DMS153 treated with DMSO at 0.1 percent for 48 hours (cell line): ENCODE measurements at regions not wholly inside any gene's neighbourhood (a gene's known extent, or its start where the extent isn't known, plus 50 kb on each side); places are given as distances from the start of the nearest gene placed in this dataset.

Experiments
- DNase-seq: peaks from one replicate; lab custom pipeline; 2025; ENCODE audit not compliant: unreplicated experiment; lab: John Stamatoyannopoulos, UW

DNA sequence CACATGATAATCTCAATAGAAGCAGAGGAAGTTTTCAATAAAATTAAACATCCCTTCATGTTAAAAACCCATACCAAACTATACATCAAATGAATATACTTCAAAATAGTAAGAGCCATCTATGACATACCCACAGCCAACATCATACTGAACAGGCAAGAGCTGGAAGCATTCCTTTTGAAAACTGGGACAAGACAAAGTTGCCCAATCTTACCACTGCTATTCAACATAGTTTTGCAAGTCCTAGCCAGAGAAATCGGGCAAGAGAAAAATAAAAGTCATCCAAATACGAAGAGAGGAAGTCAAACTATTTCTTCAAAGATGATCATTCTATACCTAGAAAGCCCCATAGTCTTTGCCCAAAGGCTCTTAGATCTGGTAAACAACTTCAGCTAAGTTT is 454.7 kb upstream of the PRICKLE1 start:
- no peak for DNase-seq

DNA sequence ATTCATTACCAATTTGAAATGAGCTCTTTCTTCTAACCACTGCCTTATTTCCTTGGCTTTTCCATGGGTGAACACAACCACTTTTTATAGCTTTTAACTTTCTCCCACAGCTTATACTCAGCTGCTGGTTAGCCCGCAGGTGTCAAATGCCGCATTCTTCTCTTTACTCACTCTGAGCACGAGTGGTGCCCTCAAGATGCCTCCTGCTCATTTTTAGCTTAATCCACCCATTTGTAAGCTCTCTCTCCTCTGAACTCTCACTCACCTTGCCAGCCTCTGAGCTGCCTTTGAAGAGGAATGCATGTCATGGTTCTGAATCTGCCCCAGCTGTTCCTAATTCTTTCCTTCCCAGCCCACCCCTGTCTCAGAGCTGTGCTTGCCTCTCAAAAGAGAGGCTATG is 449.4 kb upstream of the PRICKLE1 start:
- no peak for DNase-seq

DNA sequence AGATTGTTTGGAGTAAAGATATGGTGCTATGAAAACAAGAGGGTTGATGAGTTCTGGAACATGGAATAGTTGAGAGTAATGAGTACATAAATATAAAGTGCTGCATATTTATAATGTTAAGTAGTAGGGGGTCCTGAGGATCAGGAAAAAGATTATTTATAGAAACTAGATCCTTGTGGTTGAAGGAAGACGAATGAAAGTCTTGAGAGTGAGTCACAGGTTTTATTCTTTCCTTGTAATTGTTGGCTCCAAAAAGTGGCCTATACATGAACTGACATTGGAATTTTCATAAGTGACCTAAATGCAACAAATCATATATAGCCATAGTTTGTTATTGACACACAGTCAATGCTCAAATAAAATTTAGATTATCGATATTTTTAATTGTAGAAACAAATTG is 440.4 kb upstream of the PRICKLE1 start:
- no peak for DNase-seq

DNA sequence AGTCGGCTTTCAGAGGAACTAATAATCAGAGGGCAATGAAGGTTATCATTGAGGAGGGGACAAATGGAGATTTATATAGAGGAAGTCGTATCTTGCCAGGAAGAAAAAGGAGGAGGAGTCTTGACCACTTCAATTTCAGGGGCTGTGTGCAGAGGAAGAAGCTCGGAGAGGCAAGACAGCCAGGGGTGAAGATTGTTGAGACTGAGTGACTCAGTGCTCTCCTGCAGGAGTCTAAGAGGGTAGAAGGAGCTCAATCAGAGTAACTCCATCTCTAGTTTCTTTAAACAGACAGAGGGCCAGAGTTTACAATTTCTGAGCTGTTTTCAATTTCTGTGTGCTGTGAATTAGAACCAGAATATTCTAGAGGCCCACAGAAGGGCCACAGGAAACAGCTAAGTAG is 439.3 kb upstream of the PRICKLE1 start:
- no peak for DNase-seq

DNA sequence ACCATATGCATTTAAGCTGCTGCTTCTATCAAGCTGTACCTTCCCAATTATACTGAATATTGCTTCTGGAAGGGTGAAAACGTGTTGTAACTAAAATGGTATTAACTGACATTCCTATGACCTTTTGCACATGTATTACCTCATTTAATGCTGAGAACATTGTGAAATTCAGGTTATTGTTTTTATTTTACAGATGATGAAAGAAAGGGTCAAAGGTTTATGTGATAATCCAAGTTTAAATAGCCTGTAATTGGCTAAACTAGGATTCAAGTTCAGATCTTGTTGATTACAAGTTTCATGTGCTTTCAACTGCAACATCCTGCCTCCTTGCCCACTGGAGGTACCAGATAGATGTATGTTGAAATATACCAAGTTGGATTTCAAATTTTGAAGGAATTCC is 433.3 kb upstream of the PRICKLE1 start:
- no peak for DNase-seq

DNA sequence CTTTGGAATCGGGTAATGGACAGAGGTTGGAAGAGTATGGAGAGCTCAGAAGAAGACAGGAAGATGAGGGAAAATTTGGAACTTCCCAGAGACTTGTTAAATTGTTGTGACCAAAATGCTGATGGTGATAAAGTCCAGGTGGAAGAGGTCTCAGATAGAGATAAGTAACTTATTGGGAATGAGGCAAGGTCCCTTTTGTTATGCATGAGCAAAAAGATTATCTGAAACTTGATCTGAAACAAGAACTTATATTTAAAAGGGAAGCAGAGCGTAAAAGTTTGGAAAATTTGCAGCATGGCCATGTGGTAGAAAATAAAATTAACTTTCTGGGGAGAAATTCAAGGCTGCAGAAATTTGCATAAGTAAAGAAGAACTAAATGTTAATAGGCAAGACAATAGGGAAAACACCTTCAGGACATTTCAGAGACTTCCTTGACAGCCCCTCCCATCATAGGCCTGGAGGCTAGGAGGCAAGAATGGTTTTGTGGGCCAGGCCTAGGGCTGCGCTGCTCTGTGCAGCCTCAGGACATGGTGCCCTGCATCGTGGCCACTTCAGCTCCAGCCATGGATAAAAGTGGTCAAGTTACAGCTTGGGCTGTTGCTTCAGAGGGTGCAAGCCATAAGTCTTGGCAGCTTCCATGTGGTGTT is 425.7 kb upstream of the PRICKLE1 start:
- no peak for DNase-seq

DNA sequence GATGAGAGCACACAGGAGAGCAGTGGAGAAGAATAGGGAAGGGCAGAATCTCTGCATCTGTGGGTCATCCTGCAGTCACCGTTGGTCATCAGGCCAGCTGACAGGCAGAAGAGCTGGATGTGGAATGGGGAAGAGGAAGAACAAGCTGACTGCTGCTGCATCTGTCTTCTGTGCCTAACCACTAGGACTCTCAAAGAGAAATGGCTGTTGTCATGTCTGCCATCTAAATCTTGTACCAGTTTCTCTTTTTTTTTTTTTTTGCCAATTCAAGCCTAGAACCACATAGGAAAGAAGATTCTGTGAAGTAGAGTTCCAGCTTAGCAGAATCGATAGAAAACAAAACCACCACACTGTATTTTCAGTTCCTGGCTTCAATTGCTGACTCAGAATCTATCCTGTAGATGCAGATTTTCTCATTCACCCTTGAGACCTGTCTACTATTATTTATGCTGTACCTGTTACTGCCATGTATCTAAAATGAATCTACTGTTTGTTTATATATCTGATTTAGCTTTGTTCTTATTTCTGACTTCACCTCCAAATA is 421.9 kb upstream of the PRICKLE1 start:
- DNase-seq = no peak

DNA sequence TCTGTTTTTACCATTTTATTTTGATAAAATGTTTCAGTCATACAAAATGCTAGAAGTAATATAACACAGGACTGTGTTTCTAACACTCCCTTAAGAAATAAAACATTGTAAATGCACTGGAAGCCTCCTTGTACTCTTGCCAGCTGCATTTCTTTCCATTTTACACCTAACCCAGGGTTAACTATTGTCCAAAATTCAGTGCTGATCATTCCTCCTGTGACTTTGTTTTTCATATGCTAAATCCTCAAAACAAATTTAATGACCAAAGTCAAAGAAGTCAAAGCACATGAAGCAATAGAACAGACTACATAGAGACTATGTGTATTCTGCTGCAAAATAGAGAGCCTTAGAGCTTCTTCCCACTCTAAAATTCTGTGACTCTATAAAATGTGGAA is 420.3 kb upstream of the PRICKLE1 start:
- no peak for DNase-seq

DNA sequence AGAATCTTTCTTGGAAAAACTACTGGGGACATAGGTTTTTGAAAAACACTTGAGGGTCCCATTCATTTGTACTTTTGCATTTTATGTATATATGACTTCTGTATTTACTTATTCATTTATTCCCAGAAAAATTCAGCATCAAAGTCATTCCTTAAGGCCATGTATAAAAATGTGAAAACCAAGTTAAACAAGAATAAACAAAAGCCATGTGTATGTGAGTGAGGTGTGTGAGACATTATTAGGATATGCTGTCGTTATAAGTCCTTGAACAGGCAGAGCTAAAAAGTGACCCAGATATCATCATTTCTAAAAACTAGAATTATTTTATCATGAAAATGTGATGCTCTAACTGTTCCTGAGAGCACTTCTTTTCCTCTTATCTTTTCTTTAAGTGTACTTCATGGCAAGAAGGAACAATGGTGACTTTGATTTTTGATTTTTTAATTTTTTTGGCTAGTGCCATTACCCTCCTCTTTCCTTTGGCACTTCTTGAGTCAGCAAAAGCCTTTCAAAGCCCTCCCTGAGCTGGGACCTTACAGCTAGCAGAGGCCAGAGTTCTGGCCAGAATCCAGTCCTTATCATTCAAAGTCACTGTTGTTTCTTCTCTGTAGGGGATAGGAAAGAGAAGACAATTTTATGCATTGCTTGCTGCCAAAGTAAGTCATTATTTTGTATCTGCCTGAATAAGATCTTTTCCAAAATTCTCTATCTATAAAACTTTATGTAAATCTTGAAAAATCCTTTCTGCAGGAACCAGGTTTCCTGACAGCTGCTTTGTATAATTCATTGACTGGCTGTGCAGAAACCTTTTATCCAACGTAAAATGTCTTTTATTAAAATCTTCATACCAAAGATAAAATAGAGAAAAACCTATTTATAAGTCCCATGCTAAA is 419.7 kb upstream of the PRICKLE1 start:
- DNase-seq = no peak

DNA sequence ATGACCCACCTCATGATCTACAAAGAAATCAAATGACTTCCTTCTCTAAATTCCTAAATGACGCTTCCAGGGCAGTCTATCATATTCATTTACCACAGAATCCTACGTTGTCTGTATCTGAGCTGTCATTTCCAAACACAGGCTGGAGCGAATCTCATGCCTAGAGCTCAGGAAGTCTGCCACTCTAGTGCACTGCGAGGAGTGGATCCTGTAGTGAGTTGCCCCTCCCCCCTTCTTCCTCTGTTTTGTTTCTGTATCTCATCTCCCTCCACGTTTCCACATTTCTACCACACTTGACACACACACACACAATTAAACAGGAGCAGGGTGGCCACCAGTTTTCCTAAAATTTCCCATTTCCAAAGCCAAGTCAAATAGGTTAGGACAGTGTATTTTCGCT is 415.4 kb upstream of the PRICKLE1 start:
- DNase-seq = no peak

DNA sequence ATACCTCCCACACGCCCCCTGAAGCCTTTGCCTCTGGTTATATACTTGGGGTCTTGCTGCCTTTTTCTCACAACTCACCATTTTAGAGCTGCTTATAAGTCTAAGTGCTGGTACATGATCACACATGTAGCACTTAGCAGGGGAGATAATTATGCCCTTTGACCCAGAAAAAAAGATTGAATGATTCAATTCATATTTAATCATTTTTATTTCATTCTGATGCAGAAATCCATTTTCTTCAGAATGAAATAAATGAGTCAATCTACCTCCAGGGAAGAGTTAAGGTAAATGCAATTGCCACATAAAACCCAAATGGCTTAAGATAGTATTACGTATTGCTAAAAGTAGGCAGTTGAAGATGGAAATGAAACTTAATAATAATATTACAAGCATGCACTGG is 414.6 kb upstream of the PRICKLE1 start:
- DNase-seq = no peak

DNA sequence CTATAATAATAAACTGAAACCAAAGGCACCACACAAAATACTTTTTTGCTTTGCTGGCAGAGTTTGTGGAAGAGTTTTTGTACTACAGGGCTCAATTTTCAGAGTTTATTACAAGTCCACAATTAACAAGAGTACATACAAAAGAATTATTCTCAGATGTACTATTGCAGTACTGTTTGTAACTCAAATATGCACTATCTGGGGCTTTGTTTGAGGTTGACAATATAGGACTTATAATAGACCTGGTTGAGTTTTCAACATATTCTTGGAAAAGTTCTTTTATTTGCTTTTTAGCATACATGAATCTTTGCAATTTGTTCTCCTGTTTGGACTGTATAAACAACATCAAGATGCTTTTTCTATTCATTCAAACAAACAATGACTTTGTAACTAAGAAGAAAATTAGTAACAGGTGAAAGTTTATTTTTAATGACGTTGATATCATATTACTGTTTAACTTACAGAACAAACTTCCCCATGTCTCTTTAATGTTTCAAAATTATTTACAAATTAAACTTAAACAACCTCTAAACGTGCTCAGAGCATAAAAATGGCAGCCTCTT is 407.4 kb upstream of the PRICKLE1 start:
- DNase-seq = no peak

DNA sequence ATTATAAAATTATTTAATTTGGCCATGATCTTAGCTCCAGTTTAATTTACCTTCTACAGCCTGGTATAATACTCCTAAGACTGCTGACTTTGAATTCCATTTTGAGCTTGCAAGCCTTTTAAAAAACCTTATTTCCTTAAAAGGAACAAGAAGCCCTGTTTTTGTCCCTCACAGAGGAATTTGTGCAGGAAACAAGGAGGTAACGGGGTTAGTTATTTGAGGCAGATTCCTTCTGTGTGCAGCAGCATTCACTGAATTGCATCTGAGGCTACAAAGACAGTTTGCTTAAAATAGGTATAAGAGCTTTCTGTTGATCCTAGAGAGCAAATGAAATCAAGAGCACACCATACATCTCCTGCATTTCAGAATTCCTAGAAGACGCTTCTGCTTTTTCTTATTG is 403.3 kb upstream of the PRICKLE1 start:
- no peak for DNase-seq

DNA sequence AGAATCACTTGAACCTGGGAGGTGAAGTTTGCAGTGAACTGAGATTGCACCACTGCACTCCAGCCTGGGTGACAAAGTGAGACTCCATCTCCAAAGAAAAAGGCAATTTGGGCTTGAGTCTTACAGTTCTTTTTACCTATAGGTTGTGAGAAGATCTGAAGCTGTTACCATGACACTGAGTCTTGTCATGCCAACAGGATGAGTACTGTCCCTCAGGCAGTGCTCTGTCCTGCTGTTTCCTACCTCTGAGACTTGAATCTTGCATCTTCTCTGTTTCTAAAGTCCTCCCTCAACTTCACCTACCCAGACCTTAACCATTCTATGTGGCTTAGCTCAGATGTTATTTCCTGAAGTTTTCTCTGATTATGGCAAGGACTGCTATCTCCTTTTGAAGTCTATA is 400.8 kb upstream of the PRICKLE1 start:
- no peak for DNase-seq

DNA sequence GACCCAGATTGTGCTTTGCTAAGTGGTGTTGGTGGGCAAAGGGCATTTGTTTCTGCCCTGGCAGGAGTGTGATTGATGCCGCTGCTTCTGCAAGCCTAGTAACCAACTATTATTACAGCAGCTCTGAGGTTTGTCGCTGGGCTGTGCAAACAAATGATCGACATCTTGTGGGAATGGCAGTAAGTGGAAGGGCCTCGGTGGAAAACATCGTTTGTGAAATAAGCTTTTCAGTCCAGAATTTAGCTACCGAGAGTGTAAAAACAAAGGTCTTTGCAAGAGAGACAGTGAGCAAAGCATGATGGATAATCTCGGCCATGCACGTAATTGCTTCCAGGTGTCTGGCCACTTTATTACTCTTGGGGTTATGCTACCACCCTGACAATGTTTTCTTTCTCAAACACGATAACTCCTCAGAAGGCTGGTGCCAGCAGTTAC is 397.7 kb upstream of the PRICKLE1 start:
- DNase-seq = no peak

DNA sequence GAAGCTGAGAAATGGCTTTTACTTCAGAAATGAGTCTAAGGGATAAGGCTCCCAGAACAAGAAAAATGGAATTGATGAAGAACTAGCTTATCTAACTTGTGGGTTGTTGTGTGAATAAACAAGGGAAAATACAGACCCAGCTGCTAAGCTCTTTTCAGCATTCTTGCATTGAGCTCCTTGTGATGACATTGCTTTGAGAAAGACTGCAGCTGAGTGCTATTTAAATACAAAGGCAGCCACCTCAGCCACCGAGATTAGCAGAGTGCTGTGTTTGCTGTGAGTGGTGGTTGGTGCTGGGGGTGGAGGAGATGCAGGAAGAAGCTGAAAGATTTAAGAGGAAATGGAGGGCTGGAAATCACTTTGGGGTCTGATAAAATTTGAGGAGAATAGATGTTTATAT is 396.0 kb upstream of the PRICKLE1 start:
- no peak for DNase-seq

DNA sequence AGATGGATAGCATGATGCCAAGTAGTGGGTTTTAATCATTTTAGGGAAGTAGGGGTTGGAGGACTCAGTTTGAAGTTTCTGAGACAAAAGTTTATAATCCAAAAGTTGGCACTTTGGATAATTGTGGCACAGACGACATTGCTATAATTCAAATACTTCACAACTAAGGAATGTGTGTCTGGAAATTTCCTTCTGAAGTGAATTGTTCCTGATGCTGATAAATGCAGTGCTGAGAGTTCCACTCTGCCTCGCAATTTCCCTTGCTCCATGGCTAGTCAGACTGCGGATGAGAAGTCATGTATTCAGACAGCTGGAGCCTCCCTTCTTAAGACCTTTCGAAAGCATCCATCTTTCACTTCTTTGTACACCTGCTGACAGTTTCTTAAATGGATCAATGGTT is 393.3 kb upstream of the PRICKLE1 start:
- no peak for DNase-seq

DNA sequence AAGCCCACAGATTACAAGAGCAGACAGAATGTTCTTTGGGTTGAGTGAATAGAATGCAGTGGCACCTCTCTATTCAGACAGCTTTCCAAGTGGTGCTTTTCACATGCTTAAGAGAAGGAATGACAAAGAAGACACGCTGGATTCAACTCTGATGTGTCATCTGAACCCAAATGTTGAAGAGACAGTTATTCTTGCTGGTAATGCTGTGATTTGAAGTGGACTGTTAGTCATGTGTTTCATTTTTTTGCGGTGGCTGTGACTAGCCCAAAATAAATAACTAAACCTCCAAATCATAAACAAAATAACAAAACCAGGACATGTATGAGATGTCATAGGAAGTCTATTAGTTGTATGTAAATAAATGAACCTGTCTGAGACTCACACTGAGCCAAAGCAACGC is 391.8 kb upstream of the PRICKLE1 start:
- no peak for DNase-seq

DNA sequence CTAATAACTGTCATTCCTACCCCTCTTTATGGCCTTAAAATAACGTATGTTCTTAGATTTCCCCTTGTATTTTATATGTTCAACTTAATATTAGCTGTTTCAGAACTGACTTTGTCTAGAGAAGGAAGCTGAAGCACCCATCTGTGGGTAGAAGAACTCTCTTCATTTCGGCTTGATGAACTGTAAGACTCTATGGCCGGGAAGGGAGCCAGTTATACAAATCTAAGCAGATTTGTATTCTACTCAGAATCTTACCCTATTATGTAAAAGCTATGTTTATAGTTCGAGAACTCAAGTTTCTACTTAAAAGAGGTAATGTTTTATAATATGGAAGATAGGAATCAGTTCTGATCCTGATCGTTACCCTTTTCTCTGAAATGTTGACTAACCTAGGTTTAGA is 390.9 kb upstream of the PRICKLE1 start:
- no peak for DNase-seq

DNA sequence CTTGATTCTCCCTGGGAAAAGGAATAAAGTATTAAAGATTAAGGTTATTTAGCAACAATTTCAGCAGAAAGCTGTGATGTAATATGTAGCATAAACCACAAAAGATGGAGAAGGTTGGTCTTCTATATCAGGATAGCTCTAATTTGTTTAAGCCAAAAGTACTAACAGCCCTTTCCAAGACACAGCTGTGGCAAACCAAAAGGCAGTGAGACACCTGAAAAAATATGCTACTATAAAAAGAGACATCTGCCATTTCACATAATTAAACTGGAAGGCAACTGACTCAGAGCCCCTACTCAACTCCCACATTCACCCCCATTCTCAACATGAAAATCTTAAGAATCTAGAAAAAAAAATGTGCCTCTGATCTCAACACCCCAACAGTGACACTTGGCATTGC is 390.2 kb upstream of the PRICKLE1 start:
- DNase-seq = no peak

DNA sequence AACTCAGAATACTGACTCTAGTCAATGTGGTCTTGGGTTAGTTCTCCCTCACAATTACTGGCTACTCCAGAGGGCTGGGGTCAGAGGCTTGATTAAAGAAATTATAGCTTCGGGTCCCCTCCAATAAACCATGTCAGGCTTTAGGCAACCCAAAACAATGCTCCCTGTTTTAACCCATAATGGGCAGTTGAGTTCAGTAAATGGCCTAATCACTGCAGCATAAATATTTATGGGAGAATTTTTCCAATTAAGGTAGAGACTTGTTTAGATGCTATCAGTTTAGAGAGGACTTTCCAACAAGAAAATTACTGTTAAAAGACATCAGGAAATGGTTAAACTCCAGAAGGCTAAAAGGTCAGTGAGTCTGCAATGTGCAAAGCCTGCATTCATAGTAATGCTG is 389.2 kb upstream of the PRICKLE1 start:
- no peak for DNase-seq
